ENCODE measurements at regions not wholly inside any gene's neighbourhood (a gene's known extent, or its start where the extent isn't known, plus 50 kb on each side); places are given as distances from the start of the nearest gene placed in this dataset.

DNA sequence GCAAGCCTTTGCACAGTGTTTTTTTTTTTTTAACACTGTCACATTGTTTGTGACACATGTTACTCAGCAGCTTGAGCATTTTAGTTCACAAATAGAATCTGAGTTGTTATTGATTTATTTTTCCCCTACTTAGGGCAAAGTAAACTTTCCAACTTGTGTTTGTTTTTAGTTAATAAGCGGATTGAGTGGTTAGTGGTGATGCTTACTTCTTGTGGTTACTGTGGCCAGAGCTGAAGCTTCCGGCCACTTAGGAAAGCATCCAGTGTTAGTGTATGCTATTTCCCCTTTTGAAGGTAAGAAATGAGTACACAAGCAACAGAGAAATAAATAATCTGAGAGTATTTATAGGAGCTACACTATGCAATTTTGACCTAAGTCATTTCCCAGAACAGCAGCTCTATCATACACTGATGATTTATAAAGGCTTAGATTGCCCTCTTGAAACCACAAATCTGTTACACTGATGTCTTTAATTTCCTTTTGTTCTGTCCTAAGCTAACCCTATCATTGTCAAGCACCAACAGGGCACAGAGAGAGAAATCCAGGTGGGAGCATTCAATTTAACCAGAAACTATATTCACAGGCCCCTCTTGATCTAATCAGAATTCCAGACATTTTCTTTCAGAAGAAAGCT, 2464.6 kb downstream of the PCDH7 start:
- peak in 2 of 42 donors; percentile 15 to 17 for DNase-seq
- intact Hi-C loops (cut with DNase I): no loop called here

DNA sequence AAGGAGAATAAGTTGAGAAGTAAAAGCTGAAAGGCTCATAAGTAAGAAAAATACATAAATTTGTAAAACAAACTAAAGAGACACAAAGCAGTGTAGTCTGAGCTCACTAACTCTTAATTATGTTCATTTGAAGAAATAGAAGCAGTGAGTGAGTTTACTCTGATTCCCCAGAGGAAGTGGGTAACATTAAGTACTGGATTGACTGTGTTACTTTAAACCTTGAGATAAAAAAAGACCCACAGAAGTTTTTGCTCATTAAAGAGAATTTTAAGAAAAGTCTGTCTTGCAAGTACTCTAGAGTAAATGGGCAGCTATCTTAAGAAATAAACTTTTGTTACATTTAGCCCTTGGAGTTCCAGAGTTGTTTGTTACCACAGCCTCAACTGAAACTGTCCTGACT, 2466.9 kb downstream of the PCDH7 start:
- DNase-seq: no peak
- intact Hi-C loops (cut with DNase I): no loop called here

DNA sequence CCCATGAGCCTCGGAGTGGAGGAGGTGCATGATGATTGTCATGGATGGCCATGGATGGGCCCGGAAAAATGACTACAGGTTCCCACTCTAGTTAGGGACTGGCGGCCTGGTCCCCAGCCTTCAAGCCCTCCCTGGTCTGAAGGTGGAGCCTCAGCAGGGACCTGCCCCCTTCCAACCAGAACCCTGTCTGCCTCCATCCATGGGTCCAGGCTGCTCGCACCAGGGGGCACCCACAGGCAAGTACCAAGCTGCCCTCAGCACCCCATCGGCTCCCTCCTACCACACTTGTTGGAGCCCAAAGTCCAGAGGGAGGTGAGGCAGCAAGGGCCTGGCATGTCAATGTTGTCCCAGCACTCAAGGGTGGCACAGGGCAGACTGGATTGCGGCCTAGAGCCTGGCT, 2468.6 kb downstream of the PCDH7 start:
- DNase-seq: no peak
- intact Hi-C loops (cut with DNase I): no loop called here

DNA sequence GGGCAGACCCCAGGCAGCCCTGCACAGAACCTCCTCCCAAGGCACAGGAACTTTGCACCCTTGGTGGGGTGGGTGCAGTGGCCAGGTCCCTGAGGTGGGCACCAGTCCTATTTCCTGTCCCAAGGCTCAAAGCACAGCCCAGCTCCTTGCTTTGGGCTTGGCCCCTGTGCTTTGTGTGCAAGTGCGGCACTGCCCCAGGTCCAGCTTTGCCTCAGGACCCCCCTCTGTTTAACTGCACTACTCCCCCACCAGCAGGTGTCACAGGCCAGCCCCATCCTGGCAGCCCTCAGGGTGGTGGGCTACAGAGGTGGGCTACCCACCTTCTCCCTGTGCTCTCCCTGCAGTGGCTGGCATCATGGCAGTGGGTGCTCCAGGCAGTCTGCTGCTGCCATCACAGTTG, 2469.0 kb downstream of the PCDH7 start:
- intact Hi-C loops (cut with DNase I): no loop called here
- DNase-seq: no peak

DNA sequence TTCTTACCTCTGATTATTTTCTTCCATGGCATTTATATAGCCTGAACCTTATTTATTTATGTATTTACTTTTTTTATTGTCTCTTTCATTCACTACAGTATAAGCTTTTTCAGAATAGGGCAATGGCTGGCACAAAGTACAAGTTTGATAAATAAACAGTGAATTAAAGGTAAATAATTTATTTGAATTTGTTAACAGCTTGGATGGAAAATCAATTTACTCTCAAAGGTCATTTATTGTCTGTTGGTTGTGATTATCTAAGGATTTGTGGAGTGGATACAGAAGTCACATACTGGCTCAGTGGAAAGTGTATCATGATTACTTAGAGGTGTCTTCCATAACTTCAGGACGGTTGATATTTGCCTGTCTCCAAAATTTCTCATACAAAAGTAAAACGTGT, 2472.9 kb downstream of the PCDH7 start:
- intact Hi-C loops (cut with DNase I): no loop called here
- no peak for DNase-seq

DNA sequence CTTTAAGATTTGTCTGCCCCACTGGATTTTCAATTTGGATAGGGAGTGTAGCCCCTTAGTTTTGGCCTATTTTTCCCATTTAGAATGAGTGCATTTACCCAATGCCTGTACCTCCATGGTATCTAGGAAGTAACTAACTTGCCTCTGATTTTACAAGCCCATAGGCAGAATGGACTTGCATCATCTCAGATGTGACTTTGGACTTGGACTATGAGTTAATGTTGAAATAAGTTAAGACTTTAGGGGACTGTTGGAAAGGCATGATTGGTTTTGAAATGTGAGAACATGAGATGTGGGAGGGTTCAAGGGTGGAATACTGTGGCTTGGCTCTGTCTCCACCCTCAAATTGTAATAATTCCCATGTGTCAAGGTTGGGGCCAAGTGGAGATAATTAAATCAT, 2480.2 kb downstream of the PCDH7 start:
- no peak for DNase-seq

DNA sequence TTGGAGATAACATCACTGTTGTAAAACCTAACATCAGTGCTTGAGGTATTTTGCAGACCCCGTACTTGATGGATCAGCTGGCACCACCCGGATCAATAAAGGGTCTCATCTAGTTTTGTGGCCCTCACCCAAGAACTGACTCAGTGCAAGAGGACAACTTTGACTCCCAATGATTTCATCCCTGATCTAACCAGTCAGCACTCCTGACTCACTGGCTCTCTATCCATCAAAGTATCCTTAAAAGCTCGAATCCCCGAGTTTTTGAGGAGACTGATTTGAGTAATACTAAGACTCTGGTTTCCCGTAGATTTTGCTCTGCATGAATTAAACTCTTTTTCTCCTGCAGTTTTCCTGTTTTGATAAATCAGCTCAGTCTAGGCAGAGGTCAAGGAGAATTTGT, 2498.1 kb downstream of the PCDH7 start:
- intact Hi-C loops (cut with DNase I): no loop called here
- no peak for DNase-seq

More for the DNA sequence above, 2480.2 kb downstream of the PCDH7 start:
- intact Hi-C loops (cut with DNase I): no loop called here

DNA sequence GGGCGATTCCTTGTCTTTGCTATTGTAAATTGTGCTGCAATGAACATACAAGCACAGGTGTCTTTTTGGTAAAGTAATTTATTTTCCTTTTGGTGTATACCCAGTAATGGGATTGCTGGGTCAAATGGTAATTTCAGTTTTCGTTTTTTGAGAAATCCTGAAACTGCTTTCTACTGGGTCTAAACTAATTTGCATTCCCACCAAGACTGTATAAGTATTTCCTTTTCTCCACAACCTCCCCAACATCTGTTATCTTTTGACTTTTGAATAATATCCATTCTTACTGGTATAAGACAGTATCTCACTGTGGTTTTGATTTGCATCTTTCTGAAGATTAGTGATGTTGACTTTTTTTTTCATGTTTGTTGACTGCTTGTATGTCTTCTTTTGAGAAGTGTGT, 2506.0 kb downstream of the PCDH7 start:
- no peak for DNase-seq
- intact Hi-C loops (cut with DNase I): no loop called here

DNA sequence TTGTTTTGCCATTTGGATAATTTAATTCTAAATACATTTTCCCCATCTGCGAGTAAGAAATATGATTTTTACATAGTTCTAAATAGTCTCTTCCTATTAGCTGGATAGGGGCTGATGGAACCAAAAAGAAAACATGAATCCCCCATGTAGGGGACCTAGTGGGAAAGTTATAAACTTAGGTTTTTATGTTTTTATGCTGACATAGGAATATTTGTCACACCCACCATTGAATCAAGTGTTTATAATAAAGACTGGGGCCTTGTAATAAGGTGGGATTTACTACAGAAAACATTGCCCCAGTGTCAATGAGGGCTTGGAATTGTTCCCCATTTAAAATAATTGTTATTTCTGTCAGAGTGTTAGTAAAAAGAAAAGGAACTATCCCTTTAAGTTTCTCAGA, 2506.6 kb downstream of the PCDH7 start:
- DNase-seq: no peak
- intact Hi-C loops (cut with DNase I): no loop called here

DNA sequence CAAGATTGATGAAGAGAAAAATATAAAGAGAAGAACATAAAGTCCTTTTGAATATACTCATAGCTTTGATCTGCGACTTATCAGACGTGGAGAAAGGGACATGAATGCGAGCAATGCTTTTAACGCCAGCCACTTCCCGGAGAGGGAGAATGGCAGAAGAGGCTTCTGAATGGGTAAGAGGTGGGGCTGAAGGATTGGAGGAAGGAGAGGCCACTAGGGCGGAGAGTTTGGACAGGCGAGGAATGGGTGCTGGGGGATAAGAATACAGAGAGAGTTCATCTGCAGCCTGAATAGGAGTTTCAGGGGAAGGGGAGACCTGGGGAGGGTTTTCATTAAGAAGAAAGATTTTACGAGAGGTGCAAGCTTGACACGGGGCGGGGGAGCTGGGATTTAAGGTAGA, 2534.9 kb downstream of the PCDH7 start:
- intact Hi-C loops (cut with DNase I): no loop called here
- DNase-seq: no peak

DNA sequence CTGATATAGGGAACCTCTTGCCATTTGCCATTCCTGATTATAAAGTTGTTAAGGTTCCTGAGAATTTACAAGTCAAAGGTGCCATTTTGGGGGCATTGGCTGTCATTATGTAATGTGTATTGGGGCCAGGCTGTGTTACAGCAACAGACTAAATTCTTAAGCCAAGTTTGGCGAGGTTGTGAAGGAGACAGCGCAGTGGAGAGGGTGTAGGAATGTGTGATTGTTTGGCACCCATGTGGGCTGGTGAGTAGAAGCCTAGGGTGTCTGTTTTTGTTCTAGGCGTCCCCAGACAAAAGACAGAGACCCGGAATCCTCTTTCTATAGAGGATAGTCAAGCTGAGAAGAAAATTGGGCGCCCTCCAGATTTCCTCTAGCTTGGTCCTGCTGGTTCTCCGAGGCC, 2535.3 kb downstream of the PCDH7 start:
- intact Hi-C loops (cut with DNase I): no loop called here
- no peak for DNase-seq

DNA sequence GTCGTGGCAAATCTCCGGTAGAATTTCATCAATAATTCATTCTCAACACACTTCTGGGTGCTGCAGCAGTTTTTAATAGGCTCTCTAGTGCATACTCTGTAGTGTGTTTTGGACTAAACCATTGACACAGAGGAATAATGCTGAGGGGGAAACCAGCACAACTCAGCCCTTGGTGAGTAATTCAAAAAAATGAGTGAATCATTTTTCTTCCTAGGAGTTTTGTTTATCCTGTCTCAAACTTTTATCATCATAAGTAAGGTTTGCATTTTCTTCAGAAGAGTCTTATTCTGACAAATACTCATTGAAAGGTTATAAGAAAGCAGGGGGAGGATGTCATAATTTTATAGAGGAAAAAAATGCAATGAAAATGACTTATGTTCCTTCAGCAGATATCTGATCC, 2542.7 kb downstream of the PCDH7 start:
- intact Hi-C loops (cut with DNase I): no loop called here

DNA sequence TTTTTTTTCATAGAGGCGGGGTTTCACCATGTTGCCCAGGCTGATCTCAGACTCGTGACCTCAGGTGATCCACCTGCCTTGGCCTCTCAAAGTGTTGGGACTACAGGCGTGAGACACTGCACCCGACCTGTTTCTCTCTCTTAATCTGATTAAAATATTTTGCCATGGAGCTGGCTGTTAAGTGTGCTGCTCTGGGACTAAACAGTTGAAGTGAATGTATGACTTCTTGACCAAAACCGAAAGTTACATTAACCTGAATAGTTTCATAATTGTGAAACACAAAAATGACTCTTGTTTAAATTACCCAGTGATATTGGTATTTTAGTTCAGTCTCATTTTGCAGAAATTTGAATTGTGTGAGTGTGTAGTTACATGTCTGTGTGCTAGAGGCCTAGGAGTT, 2548.6 kb downstream of the PCDH7 start:
- intact Hi-C loops (cut with DNase I): no loop called here

More for the DNA sequence above, 2542.7 kb downstream of the PCDH7 start:
- DNase-seq: no peak

DNA sequence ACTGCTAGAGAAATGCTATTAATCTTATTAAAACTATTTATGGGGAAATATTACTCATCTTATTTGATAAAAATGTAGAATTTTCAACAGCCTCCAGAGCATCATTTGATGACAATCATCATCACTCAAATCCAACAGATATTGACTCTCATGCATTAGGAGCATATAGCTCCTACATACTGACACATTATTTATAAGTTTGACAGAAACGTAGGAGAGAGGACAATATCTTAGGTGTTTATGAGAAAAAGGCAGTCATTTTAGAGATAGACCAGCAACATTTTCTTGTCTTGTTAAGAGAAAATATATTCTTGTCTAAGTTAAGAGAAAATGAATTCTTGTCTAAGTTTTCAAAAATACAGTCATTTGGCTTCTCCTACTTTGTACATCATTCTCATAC, 2550.2 kb downstream of the PCDH7 start:
- DNase-seq: no peak
- intact Hi-C loops (cut with DNase I): no loop called here

More for the DNA sequence above, 2548.6 kb downstream of the PCDH7 start:
- DNase-seq: no peak

DNA sequence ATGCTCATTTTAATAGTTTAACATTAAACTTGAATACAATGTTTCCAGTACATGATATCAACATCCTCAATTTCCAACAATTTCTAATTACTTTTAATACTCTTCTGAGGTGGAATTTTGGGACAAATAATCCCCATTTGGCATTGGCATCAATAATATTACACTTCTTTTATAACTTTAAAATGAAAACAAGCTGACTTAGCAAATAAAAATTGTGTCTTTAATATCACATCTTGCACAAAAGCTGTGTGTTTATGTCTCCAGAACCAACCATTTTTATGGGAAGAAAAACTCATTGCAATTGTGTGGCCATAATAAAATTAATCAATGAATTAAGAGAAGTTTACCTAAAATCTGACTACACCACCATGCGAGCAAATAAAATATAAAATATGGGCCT, 2552.6 kb downstream of the PCDH7 start:
- DNase-seq: no peak
- intact Hi-C loops (cut with DNase I): no loop called here

DNA sequence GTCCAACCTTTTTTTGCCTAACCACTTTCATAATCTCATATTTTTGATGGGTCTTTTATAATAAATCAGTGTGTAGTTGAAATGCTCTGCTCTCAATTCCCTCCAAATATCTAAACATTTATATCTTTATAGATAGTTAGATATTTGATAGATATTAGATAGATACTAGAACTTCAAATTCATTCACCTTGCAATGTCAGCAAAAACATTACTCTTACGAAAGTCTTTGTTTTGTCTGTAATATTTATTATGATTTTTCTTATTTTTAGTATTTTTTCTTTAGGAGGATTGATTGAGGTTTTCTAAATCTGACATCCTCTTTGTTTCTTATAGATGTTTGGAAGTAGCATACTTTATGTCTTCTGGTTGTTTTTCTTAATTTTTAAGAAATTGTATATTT, 2563.6 kb downstream of the PCDH7 start:
- intact Hi-C loops (cut with DNase I): no loop called here
- no peak for DNase-seq

DNA sequence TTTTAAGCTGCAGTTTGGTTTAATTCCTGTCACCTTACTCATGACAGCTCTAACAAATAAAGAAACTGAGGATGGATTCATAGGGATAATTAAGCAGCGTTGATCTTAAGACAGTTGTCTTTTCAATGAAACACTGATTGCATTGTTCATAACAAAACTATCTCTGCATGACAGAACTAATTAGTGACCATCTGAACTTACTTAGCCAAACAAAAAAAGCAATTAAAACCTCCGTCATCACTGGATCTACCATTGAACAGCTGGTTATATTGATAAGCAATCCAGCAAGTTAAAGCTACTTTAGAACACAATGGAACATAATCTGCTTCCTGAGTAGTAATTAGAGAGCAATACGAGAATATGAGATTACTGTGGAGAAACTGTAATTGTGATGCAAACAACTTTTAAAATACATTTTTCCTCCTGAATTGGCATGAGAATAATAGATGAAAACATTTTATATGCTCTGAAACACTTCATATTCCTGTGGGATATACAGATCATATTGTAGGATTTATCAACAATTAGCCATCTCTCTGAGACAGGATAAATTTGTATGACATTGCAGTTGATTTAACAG, 2576.8 kb downstream of the PCDH7 start:
- intact Hi-C loops (cut with DNase I): no loop called here
- DNase-seq: no peak

DNA sequence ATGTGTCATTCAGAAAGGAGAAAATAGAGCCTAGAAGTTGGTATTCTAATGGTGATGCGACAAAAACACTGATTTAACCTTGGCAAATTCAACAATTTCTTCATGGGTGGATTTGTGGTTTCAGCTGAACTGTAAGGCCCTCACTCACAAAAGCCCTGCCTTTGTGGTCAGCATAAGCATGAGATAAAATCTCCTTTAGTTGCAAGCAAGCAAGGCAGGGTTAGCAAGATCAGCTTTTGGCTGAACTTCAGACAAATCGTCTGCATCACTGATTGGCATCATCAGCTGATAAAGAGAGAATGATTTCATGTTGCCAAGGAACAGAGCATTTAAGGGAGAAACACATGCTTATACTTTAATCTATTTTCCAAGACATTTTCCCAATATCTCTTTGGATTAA, 2582.2 kb downstream of the PCDH7 start:
- DNase-seq: no peak
- intact Hi-C loops (cut with DNase I): no loop called here

DNA sequence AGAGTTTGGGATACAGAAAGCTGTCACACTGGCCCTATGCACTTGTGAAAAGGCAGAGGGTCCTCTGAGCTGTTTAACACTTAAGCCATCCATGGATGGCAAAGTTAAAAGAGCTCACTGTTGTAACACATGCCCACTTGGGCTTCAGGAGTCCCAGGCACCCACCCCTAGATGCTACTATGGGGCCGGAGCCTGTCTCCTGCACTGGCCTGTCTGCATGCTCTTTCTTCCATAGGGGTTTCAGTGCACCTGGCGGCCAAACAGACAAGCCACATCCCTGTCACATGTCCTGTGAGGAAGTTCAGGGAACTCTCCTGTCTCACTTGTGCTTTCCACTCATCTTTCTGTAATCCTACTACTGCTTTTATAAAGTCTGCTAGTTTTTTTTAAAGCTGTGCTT, 2586.0 kb downstream of the PCDH7 start:
- intact Hi-C loops (cut with DNase I): no loop called here
- no peak for DNase-seq

DNA sequence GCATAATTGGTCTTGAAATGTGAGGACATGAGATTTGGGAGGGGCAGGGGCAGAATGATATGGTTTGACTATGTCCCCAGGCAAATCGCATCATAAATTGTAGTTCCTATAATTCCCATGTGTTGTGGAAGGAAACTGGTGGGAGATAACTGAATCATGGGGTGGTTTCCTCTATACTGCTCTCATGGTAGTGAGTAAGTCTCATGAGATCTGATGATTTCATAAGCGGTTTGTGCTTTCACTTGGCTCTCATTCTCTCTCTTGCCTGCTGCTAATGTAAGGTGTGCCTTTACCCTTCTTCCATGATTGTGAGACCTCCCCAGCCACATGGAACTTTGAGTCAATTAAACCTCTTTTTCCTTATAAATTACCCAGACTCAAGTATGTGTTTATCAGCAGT, 2595.9 kb downstream of the PCDH7 start:
- intact Hi-C loops (cut with DNase I): no loop called here
- DNase-seq: no peak

DNA sequence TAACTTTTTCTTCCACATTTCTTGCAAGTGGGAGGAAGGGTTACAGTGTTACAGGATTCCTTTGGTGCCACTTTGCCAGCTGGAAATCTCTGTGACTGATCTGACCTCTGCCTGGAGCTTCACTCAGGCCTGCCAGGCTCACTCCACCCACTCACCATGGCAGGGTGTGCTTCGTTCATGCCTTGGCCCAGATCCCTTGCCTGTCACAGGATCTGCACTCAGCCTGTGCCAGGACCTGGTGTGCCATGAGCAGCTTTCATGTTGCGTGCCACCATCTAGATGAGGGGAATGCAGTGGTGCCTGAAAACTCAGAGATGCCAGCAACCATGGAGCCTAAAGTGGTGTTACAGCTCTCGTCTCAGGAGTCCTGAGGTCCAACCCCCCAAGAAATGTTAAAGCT, 2596.4 kb downstream of the PCDH7 start:
- intact Hi-C loops (cut with DNase I): no loop called here

DNA sequence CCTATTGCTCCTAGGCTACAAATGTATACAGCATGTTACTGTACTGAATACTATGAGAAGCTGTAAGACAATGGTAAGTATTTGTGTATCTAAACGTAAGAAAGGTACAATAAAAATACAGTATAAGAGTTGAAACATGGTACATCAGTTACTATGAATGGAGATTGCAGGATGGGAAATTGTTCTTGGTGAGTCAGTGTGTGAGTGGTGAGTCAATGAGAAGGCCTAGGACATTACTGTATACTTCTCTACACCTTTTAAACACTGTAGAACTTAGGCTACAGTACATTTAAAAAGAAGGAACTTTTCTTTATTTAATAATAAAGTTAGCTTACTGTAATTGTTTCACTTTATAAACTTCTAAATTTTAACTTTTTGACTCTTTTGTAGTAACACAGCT, 2603.2 kb downstream of the PCDH7 start:
- no peak for DNase-seq
- intact Hi-C loops (cut with DNase I): no loop called here

More for the DNA sequence above, 2596.4 kb downstream of the PCDH7 start:
- DNase-seq: no peak
